HG02973 (cell line): ENCODE measurements at regions not wholly inside any gene's neighbourhood (a gene's known extent, or its start where the extent isn't known, plus 50 kb on each side); places are given as distances from the start of the nearest gene placed in this dataset.
"Not testable (repeated sequence)": the region's sequence is repeated elsewhere in the genome, so short reads cannot be mapped to it uniquely, and the experiment has no call there.

Experiments used
- ATAC-seq: cut with Tn5 transposase; IDR thresholded peaks from one replicate; pipeline ENCODE4 v1.9.1; 2021; ENCODE audit warnings: moderate library complexity; ENCODE audit not compliant: unreplicated experiment

DNA sequence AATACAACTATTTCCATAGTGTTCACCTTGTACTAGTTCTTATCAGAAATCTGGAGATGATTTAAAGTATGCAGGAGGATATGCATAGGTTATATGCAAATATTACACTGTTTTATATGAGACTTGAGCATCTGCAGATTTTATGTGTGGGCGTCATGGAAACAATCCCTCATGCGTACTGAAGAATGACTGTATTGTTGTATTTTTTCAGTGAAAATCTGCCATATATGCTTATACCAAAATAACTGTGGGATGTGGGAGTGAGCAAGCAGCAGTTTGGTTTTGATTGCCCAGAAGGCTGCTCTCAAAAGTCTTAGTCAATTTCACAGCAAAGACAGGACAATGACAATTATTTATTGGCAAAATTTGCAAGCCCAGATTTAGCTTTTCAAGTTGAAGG lies 238.8 kb upstream of the PCDH20 start:
- ATAC-seq = no peak

DNA sequence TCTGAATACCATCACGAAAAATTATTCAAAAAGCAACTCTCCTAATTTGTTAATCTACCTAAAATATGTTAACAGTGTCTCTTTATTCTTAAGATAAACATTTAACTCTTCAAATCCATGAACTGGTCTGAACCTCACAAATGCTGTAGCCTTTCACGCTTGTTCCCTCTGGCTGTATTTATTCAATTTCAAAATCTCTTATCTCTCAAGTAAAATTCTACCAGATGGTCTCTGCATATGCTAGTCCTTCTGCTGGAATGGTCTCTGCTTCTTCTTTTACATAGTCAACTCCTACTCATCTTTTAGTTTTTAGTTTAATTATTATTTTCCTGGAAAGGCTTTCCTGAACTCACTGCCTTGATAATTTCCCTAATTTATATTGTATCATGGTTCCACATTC lies 232.9 kb upstream of the PCDH20 start:
- no peak for ATAC-seq

DNA sequence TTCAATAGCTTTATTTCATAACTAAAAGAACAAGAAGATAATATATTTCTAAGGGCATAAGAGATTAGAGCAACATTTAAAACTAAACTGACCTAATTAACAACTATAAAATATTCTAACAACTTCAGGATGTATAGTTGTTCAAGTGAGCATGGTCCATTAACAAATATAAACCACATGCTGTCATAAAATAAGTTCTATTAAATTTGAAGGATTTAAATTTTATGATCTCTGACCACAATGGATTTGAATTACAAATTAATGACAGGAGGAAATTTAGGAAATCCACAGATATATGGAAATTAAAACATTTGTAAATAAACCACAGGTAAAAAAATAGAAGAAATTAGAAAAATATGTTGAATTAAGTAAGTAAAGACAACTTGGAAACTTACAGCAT lies 196.5 kb upstream of the PCDH20 start:
- ATAC-seq = no peak

DNA sequence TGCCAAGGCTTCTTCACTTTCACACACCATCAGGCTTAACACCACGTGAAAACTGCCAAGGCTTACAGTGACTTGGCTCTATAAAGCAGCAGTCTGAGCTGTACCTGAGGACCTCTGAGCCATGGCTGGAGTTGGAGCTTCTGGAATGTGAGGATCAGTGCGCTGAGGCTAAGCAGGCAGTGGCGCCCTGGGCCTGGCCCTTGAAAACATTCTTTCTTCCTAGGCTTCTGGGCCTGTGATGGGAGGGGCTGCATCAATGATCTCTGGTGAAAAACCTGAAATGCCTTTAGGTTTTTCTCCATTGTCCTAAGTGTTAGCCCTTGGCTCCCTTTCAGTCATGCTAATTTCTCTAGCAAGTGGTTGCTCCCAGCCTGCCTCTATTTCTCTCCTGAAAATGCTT lies 192.5 kb upstream of the PCDH20 start:
- no peak for ATAC-seq

DNA sequence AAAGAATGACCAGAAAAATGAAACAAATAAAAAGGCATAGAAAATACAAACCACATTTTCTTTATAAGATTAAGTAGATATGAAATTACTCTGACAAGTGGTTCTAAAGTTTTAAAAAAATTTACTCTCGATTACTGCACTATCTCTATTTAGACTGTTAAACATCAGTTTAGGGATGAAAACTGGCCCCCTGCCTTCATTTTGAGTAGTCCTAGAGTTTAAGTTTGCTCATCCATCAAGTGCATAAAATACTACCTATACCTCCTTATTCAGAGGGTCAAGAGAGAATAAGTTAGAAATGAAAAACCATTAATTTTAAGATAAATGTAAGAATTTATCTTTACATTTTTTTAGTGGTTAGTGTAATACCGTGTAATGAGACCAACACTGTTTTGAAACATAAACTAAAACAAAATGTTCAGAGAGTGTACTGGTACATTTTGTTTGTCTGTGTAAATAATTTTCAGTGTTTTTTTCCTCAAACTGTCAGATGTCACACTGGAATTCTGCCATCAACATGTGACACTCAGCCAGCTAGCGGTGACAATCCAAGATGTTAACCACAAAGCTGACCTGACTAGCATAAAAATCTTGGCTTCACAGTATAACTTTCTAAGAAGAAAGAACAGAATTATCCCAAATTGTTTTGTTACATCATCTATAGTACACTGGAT lies 184.8 kb upstream of the PCDH20 start:
- ATAC-seq = no peak

DNA sequence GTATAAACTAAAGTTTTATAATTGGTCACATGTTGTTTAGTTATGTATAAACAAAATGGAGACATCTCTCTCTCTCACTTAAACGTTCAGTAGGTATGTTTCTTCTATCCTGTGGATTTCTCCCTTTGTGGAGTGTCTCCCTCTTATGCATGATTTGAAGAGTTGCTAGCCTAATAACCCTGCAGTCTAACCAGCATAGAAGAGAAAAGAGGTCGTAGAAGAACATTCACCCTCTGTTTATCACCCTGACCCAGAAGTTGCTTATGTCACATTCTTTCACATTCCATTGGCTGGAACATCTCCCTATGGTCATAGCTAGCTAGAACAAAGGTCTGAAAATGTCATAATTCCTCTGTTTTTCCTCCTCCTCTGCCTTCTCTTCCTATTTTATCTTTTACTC lies 176.8 kb upstream of the PCDH20 start:
- ATAC-seq = no peak

DNA sequence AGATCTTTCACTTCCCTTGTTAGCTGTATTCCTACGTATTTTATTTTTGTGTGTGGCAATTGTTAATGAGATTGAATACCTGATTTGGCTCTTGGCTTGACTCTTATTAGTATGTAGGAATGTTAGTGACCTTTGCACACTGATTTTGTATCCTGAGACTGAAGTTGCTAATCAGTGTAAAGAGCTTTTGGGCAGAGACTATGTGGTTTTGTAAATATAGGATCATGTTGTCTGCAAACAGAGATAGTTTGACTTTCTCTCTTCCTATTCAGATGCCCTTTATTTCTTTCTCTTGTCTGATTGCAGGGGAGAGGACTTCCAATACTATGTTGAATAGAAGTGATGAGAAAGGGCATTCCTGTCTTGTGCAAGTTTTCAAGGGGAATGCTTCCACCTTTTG lies 160.3 kb upstream of the PCDH20 start:
- no peak for ATAC-seq

DNA sequence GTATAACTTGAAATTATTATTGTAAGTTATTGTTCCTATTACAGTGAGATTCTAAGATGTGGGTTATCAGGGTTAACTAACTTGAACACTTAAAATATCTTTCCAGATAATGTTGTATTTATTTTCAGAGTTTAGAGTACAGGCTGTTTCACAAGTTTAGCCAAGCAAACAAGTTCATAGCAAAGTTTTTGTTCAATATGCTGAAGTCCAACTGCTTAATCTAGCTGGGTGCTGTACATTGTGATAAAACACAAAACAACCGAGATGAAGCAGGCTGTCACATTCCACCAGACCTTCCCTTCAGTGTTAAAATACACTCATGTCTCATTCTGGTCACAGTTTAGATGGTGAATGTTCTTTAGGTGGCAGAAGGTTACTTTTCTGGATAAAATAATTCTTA lies 148.0 kb upstream of the PCDH20 start:
- no peak for ATAC-seq

DNA sequence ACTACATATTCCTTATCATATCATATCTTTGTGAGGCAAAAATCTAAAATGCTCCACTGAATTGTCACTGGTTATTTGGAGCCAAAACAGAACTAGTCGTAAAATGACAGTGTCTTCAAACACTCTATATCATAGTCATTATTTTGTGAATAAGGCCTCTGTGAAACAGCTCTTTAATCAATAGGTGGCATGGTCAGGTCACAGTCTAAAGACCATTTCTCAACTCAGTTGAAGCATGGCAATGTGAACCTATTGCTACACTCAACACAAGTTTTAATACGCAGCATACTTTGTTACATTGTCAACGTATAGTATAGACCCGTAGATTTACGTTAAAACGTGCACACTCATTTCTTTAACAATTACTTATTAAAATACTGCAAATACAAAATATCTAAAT lies 131.3 kb upstream of the PCDH20 start:
- no peak for ATAC-seq

DNA sequence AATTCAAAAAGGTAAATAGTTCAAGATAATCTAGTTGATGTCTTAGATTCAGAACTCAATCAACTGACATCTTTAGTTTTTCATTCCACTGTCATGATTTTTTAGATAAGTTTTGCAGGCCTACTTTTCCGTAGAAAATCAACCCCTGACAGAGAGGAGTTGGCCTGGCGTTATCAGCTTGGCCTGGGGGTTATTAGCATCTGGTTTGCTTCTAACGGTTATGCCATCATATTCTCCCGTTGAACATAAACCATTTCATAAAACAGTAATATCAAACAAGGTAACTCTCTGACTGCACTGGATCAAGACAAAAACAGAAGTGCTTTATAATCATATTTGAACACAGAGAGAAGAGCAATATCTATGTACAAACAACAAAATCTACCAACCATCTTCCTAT lies 130.8 kb upstream of the PCDH20 start:
- ATAC-seq = no peak

DNA sequence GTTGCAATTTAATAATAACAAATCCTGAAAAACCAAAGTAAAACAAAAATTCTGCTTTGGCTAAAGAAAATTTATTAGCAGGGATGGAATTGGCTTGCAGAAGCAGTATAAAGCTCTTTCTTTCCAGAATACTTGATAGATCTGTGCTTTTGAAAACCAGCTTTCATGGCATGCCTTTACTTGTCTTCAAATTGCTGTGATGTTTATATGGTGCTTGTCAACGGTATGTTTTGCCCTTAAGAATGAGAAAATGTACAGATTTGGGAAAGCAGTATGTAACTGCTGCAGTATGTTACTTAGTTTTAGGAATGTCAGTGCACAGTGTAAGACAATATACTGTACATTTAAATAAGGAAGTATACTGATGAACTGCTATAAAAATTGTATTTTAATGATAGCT lies 120.8 kb upstream of the PCDH20 start:
- ATAC-seq = no peak

DNA sequence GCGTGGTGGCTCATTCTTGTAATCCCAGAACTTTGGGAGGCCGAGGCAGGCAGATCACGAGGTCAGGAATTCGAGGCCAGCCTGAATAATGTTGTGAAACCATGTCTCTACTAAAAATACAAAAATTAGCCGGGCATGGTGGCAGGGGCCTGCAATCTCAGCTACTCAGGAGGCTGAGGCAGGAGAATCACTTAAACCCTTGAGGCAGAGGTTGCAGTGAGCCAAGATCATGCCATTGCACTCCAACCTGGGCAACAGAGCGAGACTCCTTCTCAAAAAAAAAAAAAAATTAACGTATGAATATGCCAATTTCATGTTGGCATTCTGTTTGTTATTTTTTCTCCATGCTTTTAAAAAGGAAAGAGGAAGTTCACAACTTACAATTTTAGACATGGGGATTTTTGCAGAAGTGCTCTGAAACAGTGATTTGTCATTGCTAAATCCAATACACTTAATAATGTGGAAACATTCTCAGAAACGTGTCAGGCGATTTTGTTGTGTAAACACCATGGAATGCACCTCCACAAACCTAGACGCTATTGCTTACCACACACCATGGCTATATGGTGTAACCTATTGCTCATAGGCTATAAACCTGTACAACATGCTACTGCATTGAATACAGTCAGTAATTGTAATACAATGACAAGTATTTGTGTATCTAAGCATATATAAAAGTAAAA lies 115.9 kb upstream of the PCDH20 start:
- no peak for ATAC-seq

DNA sequence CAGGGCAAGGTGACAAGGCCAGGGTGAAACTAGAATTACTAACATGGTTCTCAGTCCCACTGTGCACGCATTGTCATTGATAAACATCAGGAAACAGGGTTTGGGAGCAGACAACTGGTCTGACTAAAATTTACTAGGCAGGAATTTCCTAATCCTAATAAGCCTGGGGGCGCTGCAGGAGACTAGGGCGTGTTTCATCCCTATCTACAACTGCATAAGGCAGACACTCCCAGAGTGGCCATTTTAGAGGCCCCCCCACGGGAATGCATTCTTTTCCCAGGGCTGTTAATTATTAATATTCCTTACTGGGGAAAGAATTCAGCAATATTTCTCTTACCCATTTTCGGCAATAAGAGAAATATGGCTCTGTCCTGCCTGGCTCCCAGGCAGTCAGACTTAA lies 103.6 kb upstream of the PCDH20 start:
- ATAC-seq = not testable (repeated sequence)

DNA sequence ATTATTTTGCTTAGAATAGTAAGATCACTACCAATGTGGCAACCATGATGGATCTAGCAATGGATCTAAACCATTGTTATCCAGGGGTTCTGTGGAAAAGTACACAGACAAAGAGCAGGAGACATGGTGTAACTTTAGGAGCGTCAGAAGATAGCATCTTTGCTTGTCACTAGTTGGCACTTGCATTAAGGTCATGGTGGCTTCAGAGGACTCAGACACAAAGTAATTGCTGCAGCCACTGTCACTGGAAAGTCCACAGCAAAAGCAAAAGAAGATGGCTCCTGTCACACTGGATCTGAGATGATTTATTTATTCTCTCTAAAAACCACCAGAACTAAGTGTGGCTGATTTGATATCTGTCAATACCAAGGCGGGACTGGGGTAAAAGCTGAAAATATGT lies 93.3 kb upstream of the PCDH20 start:
- ATAC-seq = no peak

DNA sequence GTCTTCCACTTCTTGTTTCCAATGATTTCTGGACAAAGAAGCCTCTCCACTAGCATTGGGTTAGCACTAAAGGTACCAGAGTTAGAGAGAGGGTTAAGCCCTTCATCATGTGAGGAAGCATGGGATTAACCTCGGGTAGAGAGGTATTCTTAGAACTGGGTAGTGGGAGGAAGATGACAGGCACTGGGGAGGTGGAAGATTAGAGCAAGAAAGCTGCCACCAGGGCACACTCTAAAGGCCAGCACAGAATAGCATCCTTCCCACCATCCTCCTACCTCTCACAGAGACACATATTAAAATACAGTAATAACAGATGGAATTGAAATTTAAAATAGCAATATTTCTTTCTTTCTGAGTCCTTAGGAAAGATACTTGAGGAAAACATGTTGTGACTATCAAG lies 84.5 kb upstream of the PCDH20 start:
- no peak for ATAC-seq

DNA sequence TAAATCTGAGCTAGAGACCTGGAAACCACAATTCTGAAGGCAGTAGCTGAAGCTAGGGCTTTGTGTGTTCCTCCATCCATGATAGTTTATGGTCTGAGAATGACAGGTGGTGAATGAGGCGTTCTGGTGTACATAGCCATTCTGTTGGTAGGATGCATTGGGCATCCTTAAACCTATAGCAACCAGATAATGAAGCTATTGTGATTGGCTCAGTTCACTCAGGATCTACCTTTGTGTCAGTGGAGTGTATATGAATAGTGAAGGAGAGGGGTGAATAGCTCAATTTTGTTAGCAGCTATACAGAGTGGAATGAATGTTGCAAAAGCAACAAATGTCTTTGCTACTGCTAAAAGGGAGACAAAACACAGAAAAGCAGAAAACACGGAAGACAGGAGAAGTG lies 80.0 kb upstream of the PCDH20 start:
- no peak for ATAC-seq

DNA sequence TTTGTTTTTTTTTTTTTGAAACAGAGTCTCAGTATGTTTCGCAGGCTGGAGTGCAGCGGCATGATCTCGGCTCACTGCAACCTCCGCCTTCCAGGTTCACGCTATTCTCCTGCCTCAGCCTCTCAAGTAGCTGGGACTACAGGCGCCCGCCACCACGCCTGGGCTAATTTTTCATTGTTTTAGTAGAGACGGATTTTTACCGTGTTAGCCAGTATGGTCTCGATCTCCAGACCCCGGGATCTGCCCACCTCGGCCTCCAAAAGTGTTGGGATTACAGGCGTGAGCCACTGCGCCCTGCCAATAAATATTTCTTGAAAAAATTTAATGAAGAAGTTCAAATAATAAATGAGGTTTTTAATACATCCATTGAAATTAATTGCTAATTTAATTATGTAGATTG lies 77.9 kb upstream of the PCDH20 start:
- ATAC-seq = not testable (repeated sequence)

DNA sequence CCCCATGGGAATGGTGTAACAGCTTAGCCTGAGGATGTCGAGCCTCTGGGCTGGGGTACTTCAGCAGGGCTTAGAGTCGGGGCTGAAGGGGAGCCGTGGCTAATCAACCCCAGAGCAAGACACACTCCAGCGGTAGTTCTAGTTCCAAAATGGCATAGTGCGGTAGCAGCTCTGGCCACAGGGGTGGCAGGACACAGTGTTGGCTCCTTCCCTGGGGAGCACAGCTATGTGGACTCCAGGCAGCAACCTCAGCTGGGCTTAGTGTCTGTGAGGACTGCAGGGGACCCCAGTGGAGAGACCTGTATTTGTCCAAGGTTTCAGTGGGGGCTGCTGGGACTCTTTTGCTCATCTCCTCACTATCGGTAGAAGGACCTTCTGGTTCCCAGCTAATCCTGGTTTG lies 70.8 kb upstream of the PCDH20 start:
- ATAC-seq = no peak

DNA sequence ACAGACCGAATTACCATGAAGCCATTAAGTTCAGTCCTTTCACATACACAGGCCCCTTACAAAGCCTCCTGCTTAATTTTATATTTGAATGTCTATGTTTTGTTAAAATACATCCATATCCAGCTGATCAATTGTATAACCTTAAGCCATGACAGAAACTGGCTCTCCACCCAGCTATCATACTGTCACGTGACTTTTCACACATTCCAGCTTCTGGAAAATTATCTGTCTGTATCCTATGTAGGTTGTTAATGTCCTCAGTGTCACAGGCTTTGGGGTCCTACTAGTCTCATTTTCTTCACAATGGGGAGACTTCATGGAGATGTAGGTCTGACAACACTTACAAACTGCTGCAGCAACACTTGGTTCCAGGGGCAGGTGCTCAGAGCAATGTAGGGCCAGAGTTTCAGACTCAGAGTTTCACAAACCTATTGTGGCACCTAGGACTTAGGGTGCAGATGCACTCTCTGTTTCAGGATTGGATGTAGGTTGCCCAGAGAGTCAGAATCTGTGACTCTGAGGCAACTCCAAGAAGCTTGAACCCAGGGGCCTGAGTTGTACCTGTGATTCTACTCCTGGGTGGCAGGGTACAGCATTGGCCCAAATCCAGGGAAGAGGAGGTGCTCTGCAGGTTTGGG lies 69.6 kb upstream of the PCDH20 start:
- ATAC-seq = no peak

DNA sequence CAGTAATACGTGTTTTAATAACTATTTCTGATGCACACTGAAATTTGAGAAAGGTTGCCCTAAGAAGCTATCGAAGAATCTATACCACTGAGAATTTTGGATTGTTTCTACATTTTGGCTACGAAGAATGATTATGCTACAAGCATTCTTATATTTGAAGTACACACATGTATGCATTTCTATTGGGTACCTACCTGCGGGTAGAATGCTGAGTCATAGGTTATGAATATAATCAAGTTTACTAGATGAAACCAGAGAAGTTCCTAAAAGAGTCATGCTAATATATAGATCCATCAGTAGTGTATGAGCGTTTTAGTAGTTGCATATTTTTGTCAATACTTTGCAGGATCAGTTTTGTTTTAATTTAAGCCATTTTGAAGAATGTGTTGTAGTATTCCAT lies 62.0 kb upstream of the PCDH20 start:
- no peak for ATAC-seq

DNA sequence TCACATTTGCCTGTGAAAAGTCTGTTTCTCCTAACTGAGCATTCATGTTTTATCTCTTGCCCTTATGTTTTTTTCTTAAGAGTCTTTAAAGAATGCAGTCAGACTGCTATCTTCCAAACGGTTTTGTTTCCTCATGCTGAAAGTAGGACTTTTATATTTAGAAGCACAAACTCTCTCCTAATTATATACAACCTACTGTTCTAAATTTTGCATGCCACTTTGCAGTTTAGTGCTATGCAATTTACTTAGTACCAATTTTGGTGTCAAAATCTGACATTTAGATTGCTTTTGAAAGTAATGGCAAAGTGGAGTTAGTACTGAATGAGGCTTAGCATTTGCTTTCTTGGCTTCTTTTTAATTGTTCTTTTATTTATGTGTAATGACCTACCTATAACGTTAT lies 55.1 kb upstream of the PCDH20 start:
- ATAC-seq = no peak

DNA sequence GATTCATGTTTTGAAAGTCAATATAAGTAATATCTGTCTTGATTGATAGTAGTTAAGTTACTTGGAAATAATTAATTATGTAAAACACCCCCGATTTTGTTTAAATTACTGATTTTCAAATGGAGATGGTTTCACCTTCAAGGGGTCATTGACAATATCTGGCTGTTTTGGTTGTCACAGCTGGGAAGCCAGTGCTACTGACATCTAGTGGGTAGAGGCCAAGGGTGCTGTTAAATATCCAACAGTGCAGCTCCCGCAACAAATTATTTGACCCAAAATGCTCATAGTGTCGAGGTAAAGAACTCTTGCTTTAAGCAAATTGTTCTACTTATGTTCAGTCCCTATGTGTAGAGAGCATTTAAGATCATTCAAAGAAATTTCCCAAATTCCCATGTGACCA lies 50.6 kb upstream of the PCDH20 start:
- no peak for ATAC-seq
